Gastroesophageal sphincter (tissue), 4 donors: ENCODE measurements at regions not wholly inside any gene's neighbourhood (a gene's known extent, or its start where the extent isn't known, plus 50 kb on each side); places are given as distances from the start of the nearest gene placed in this dataset.

Source experiments
- ATAC-seq: fragments of 150-250 bp; one replicate; pipeline ENCODE4 v1.9.1; 2016; ENCODE audit warnings: mild to moderate bottlenecking, moderate library complexity
- H3K27ac ChIP-seq, 4 donors: fragments of 200-600 bp; sonication (generic) in 3 of 4; 1 replicate in 3 of 4; 2 replicates in 1 of 4; pipeline ENCODE4 v1.5.1; 2016 to 2019
- H3K27me3 ChIP-seq: fragments of 200-600 bp; sonication (generic); one replicate; pipeline ENCODE4 v1.5.1; 2019
- H3K36me3 ChIP-seq, 2 donors: fragments of 200-600 bp; sonication (generic); one replicate each; pipeline ENCODE4 v1.5.1; 2019; ENCODE audit warnings: control low read depth in 1 of 2
- H3K4me1 ChIP-seq, 3 donors: fragments of 200-600 bp; sonication (generic); 1 replicate in 2 of 3; 2 replicates in 1 of 3; pipeline ENCODE4 v1.5.1; 2016 to 2019; ENCODE audit warnings: control low read depth in 2 of 3
- H3K4me3 ChIP-seq, 2 donors: fragments of 200-600 bp; sonication (generic); one replicate each; pipeline ENCODE4 v1.5.1; 2019; ENCODE audit warnings: mild to moderate bottlenecking in 1 of 2, moderate library complexity in 1 of 2
- H3K9me3 ChIP-seq, 3 donors: fragments of 200-600 bp; sonication (generic); one replicate each; pipeline ENCODE4 v1.5.1; 2017 to 2019; ENCODE audit warnings: control low read depth in 2 of 3
- CTCF ChIP-seq, 4 experiments: fragments of 200-600 bp in 2 of 4; fragments of 450-650 bp in 2 of 4; sonication (generic) in 1 of 4; IDR thresholded peaks; one replicate each; pipeline ENCODE4 v1.5.1; 2017 to 2019; ENCODE audit warnings: antibody characterized with exemption in 4 of 4, mild to moderate bottlenecking in 2 of 4, moderate library complexity in 2 of 4
- EP300 ChIP-seq: sonication (generic); formaldehyde crosslinking; IDR thresholded peaks from one replicate; pipeline ENCODE4 v1.6.1; 2017; ENCODE audit warnings: antibody characterized with exemption, mild to moderate bottlenecking
- POLR2A ChIP-seq, 2 donors: fragments of 450-650 bp; IDR thresholded peaks; one replicate each; pipeline ENCODE4 v1.6.1; 2017; ENCODE audit warnings: antibody characterized with exemption in 2 of 2, mild to moderate bottlenecking in 2 of 2, moderate library complexity in 1 of 2
- POLR2AphosphoS5 ChIP-seq: sonication (generic); formaldehyde crosslinking; IDR thresholded peaks from one replicate; pipeline ENCODE4 v1.6.1; 2017; ENCODE audit warnings: antibody characterized with exemption
- WGBS, 2 donors: methylation state at CpG; one replicate each; pipeline ENCODE4 v1.1.5; 2018; ENCODE audit warnings: low coverage in 1 of 2; 5-methylcytosine and 5-hydroxymethylcytosine counted together

- Histone ChIP-seq H3K9me3 (no peaks in the 10 kb centered on the region), H3K27me3 (peaks cover 79% of the 10 kb centered on the region), H3K36me3 (no peaks in the 10 kb centered on the region), H3K27ac (no peak within 1 kb of the TSS), H3K4me3 (peak within 1 kb of the TSS in 1 of 2 donors; percentile 45), H3K4me1 (peaks cover 0 to 38% (median 17%) of the 10 kb centered on the region in 3 donors)
- no peak for ATAC-seq
- 0% methylated on average over 8 to 17 of the region's 57 CpGs for WGBS, 2 donors
- TF ChIP-seq EP300 (no peak), CTCF (IDR thresholded peaks at IDR 0.05) (no peak), POLR2A (IDR thresholded peaks at IDR 0.05) (no peak), POLR2AphosphoS5 (no peak)
Measured at GRCh38 chr9:29213417-29214153, 1640.3 kb upstream of the C9orf72 start, which contains the start of gene LINGO2. Gene LINGO2 (minus strand): TSS chr9:29213601.

- ATAC-seq, result no peak
- Histone ChIP-seq H3K4me1 (peaks cover 0 to 38% (median 17%) of the 10 kb centered on the region in 3 donors), H3K9me3 (no peaks in the 10 kb centered on the region), H3K4me3 (peak overlapping the region in 1 of 2 donors; percentile 2), H3K27ac (no peak overlapping the region), H3K27me3 (peaks cover 76% of the 10 kb centered on the region), H3K36me3 (no peaks in the 10 kb centered on the region)
- WGBS, 2 donors, result 0 to 8% methylated on average over 6 to 12 of the region's 18 CpGs
- TF ChIP-seq POLR2A (IDR thresholded peaks at IDR 0.05) (no peak), EP300 (no peak), POLR2AphosphoS5 (no peak), CTCF (IDR thresholded peaks at IDR 0.05) (no peak)
Measured at GRCh38 chr9:29214154-29214689, 1640.9 kb upstream of the C9orf72 start.

GRCh38 chr9:29214690-29215253 lies 1641.5 kb upstream of the C9orf72 start:
- no peak for ATAC-seq
- H3K27ac ChIP-seq, result no peak overlapping the region
- H3K9me3 ChIP-seq, result no peaks in the 10 kb centered on the region
- H3K4me1 ChIP-seq, result peaks cover 0 to 38% (median 17%) of the 10 kb centered on the region in 3 donors
- TF ChIP-seq POLR2AphosphoS5 (no peak), EP300 (no peak), POLR2A (IDR thresholded peaks at IDR 0.05) (no peak), CTCF (IDR thresholded peaks at IDR 0.05) (no peak)
- 0 to 7% methylated on average over 6 to 22 of the region's 31 CpGs for WGBS, 2 donors
- peaks cover 80% of the 10 kb centered on the region for H3K27me3 ChIP-seq
- no peaks in the 10 kb centered on the region for H3K36me3 ChIP-seq
- peak overlapping the region in 1 of 2 donors; percentile 2 for H3K4me3 ChIP-seq

- no peak overlapping the region for H3K4me3 ChIP-seq
- H3K36me3 ChIP-seq, result no peaks in the 10 kb centered on the region
- peaks cover 58% of the 10 kb centered on the region for H3K27me3 ChIP-seq
- TF ChIP-seq CTCF (IDR thresholded peaks at IDR 0.05), result no peak
- no peak for TF ChIP-seq EP300
- TF ChIP-seq POLR2A (IDR thresholded peaks at IDR 0.05), result no peak
- TF ChIP-seq POLR2AphosphoS5, result no peak
- H3K9me3 ChIP-seq, result no peaks in the 10 kb centered on the region
- 78 to 100% methylated on average over 1 of the region's 1 CpG for WGBS, 2 donors
- H3K27ac ChIP-seq, result no peak overlapping the region
- peaks cover 0 to 23% (median 8%) of the 10 kb centered on the region in 3 donors for H3K4me1 ChIP-seq
- no peak for ATAC-seq
Measured at GRCh38 chr9:29217966-29218365, 1644.7 kb upstream of the C9orf72 start.
